Cardiac fibroblast (primary cell): ENCODE measurements at regions not wholly inside any gene's neighbourhood (a gene's known extent, or its start where the extent isn't known, plus 50 kb on each side); places are given as distances from the start of the nearest gene placed in this dataset.

Experiments used
- DNase-seq, 2 donors: peaks; one replicate each; pipeline versions ENCODE4 v3.0.0 to v3.0.0-alpha.2; 2010; ENCODE audit warnings: low read depth in 2 of 2
- H3K4me3 ChIP-seq, 2 donors: replicated peaks in 1 of 2; 1 replicate in 1 of 2; 2 replicates in 1 of 2; pipeline ENCODE4 v1.5.1; 2011; ENCODE audit warnings: low read depth in 2 of 2, low read length in 2 of 2, mild to moderate bottlenecking in 2 of 2, moderate library complexity in 1 of 2
- TF ChIP-seq, protein P1 (sequence below): IDR thresholded peaks from one replicate; pipeline ENCODE4 v1.5.1; 2011; ENCODE audit warnings: low read depth, mild to moderate bottlenecking, low read length, inconsistent platforms

GRCh38 chr16:85423631-85424030 is 189.5 kb upstream of the GSE1 start:
- H3K4me3 ChIP-seq: no peak overlapping the region
- TF ChIP-seq, protein P1, sequence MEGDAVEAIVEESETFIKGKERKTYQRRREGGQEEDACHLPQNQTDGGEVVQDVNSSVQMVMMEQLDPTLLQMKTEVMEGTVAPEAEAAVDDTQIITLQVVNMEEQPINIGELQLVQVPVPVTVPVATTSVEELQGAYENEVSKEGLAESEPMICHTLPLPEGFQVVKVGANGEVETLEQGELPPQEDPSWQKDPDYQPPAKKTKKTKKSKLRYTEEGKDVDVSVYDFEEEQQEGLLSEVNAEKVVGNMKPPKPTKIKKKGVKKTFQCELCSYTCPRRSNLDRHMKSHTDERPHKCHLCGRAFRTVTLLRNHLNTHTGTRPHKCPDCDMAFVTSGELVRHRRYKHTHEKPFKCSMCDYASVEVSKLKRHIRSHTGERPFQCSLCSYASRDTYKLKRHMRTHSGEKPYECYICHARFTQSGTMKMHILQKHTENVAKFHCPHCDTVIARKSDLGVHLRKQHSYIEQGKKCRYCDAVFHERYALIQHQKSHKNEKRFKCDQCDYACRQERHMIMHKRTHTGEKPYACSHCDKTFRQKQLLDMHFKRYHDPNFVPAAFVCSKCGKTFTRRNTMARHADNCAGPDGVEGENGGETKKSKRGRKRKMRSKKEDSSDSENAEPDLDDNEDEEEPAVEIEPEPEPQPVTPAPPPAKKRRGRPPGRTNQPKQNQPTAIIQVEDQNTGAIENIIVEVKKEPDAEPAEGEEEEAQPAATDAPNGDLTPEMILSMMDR: no peak
- no peak for DNase-seq

- no peak for DNase-seq
- TF ChIP-seq, protein P1: no peak
- no peak overlapping the region for H3K4me3 ChIP-seq
Measured at GRCh38 chr16:85424260-85425073, 188.7 kb upstream of the GSE1 start.

DNA sequence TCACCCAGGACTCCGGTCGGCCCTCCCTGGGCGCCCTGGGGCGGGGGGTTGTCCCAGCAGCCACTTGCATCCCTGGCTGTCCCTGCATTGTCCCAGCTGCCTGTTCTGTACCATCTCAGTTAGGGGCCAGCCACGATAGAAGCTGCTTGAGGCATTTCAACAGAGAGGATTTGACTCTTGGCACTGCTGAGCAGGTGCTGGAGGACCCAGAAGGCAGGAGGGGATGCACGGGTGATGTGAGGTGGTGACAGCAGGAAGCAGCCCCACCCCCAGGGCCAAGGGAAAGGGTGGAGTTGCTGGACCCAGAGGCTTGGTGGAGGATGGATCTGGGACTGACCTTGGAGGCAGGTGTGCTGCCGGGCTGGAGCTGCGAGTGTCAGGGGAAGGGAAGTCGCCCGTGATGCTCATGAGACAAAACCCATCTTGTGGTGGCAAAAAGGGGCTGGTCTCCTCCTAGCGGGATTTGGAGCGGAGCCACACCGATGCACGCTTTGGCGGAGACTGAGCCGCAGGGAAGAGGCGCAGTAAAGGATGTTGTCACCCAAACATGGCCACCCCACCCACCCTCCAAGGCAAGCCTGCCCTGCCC is 188.0 kb upstream of the GSE1 start:
- H3K4me3 ChIP-seq: no peak overlapping the region
- DNase-seq: no peak
- TF ChIP-seq, protein P1: no peak

GRCh38 chr16:85426806-85427205 is 186.3 kb upstream of the GSE1 start:
- no peak overlapping the region for H3K4me3 ChIP-seq
- DNase-seq: no peak
- TF ChIP-seq, protein P1: no peak

DNA sequence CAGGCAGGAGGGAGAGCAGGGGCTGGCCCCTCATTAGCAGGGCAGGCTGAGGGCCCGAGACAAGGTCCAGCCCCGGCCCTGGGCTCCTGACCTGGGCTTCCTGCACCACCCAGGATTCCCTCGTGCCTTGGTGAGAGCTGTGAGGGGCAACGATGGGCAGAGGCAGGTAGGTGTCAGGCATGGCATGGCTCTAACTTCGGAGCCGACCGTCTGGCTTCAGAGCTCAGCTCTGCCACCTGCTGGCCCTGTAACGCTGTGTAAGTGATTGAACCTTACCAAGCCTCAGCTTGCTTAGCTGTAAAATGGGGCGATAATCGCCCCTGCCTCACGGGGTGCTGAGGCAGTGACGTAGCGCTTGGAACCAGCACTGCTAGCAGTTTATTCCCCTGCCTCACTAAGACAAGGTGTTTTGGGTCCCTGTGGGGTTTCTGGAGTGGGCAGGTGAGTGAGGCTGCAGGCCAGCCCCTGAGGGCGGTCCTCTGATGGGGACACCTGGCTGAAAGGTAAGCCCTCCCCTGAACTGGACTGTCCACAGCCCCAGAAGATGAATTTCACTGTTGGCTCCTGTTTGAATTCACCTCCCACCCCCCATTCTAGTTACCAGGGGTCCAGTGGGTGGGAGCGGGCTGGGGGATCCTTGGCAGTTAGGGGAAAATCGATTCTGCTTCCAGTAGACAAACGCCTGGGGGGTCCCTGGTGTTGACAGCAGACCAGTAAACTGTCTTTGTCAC is 184.8 kb upstream of the GSE1 start:
- DNase-seq: peak; percentile 37 to 47
- no peak overlapping the region for H3K4me3 ChIP-seq
- TF ChIP-seq, protein P1: peak; percentile 52

GRCh38 chr16:85428899-85429775 is 184.0 kb upstream of the GSE1 start:
- TF ChIP-seq, protein P1: no peak
- no peak overlapping the region for H3K4me3 ChIP-seq
- no peak for DNase-seq
